PC-9 (cell line): ENCODE measurements at regions not wholly inside any gene's neighbourhood (a gene's known extent, or its start where the extent isn't known, plus 50 kb on each side); places are given as distances from the start of the nearest gene placed in this dataset.

Source experiments
- BruUV-seq: library from RNA; stranded (reverse); fragments of 400-500 nt; replicated peaks from 2 replicates; lab custom pipeline; 2021; lab: Mats Ljungman, UMichigan
- CTCF ChIA-PET: fragments of 300-600 bp; sonication (Branson Sonifier 250); formaldehyde crosslinking; loops from one replicate; lab custom pipeline; 2022; ENCODE audit warnings: antibody characterized with exemption; lab: Charles Lee
- POLR2A ChIA-PET: fragments of 300-600 bp; sonication (Branson Sonifier 250); formaldehyde crosslinking; loops from one replicate; lab custom pipeline; 2022; ENCODE audit warnings: antibody characterized with exemption; ENCODE audit not compliant: unreplicated experiment; lab: Charles Lee
- DNase-seq, 2 experiments: peaks; one replicate each; pipeline versions ENCODE4 v3.0.0 to v3.0.0-alpha.2; 2015 to 2022; ENCODE audit warnings: mixed read lengths in 1 of 2
- H2AFZ ChIP-seq: fragments of 200-600 bp; sonication (generic); 2 replicates; pipeline ENCODE4 v1.8.1; 2017; ENCODE audit warnings: antibody characterized with exemption
- H3F3A ChIP-seq: fragments of 200-600 bp; sonication (generic); 2 replicates; pipeline ENCODE4 v1.8.1; 2017; ENCODE audit warnings: antibody characterized with exemption, mild to moderate bottlenecking, low read depth; ENCODE audit not compliant: insufficient read depth
- H3K27ac ChIP-seq: fragments of 200-600 bp; sonication (generic); 2 replicates; pipeline ENCODE4 v1.6.1; 2016; ENCODE audit warnings: mixed run types
- H3K27me3 ChIP-seq: fragments of 200-600 bp; sonication (generic); 2 replicates; pipeline ENCODE4 v1.6.1; 2016; ENCODE audit warnings: low read depth, mixed run types; ENCODE audit not compliant: insufficient read depth
- H3K36me3 ChIP-seq: fragments of 200-600 bp; sonication (generic); 2 replicates; pipeline ENCODE4 v1.6.1; 2016; ENCODE audit warnings: low read depth, mixed run types
- H3K4me1 ChIP-seq: fragments of 200-600 bp; sonication (generic); replicated peaks from 2 replicates; pipeline ENCODE4 v1.6.1; 2016; ENCODE audit warnings: mixed run types; ENCODE audit not compliant: insufficient read depth
- H3K4me2 ChIP-seq: fragments of 200-600 bp; sonication (generic); 2 replicates; pipeline ENCODE4 v1.6.1; 2017; ENCODE audit warnings: mixed run types
- H3K4me3 ChIP-seq: fragments of 200-600 bp; sonication (generic); 2 replicates; pipeline ENCODE4 v1.6.1; 2016; ENCODE audit warnings: mixed run types
- H3K79me2 ChIP-seq: fragments of 200-600 bp; sonication (generic); 2 replicates; pipeline ENCODE4 v1.6.1; 2017; ENCODE audit warnings: low read depth, mixed run types
- H3K9me2 ChIP-seq: fragments of 200-600 bp; sonication (generic); 2 replicates; pipeline ENCODE4 v1.8.1; 2017; ENCODE audit warnings: mild to moderate bottlenecking; ENCODE audit not compliant: insufficient read depth
- H3K9me3 ChIP-seq: fragments of 200-600 bp; sonication (generic); 2 replicates; pipeline ENCODE4 v1.8.1; 2016; ENCODE audit warnings: low read depth; ENCODE audit not compliant: insufficient read depth
- H4K20me1 ChIP-seq: fragments of 200-600 bp; sonication (generic); 2 replicates; pipeline ENCODE4 v1.8.1; 2017; ENCODE audit not compliant: insufficient read depth
- CTCF ChIP-seq: fragments of 200-600 bp; sonication (generic); conservative IDR thresholded peaks from 2 replicates; pipeline ENCODE4 v1.6.1; 2017; ENCODE audit warnings: mixed run types, antibody characterized with exemption, mild to moderate bottlenecking, moderate library complexity
- EZH2 ChIP-seq: fragments of 200-600 bp; sonication (generic); IDR thresholded peaks from 2 replicates; pipeline ENCODE4 v1.8.0; 2017; ENCODE audit warnings: antibody characterized with exemption, low read depth
- intact Hi-C: fragments of 100-400 bp; cut with micrococcal nuclease; formaldehyde crosslinking; loops from one replicate; pipeline ENCODE4 v1.10.0; 2022; ENCODE audit not compliant: unreplicated experiment

GRCh38 chrX:87067795-87068369 is 449.7 kb upstream of the KLHL4 start:
- no peak overlapping the region for H3K27ac ChIP-seq
- H3K4me3 ChIP-seq, result no peak overlapping the region
- BruUV-seq, result no TSS peak
- no peaks in the 10 kb centered on the region for H3K4me1 ChIP-seq
- no peaks in the 10 kb centered on the region for H3F3A ChIP-seq
- CTCF ChIA-PET, result no interaction called here
- DNase-seq, result no peak
- H3K36me3 ChIP-seq, result no peaks in the 10 kb centered on the region
- H2AFZ ChIP-seq, result no peak overlapping the region
- intact Hi-C loops, result no loop called here
- no peak for TF ChIP-seq CTCF
- no peak for TF ChIP-seq EZH2
- H4K20me1 ChIP-seq, result no peaks in the 10 kb centered on the region
- H3K9me3 ChIP-seq, result no peaks in the 10 kb centered on the region
- H3K27me3 ChIP-seq, result no peaks in the 10 kb centered on the region
- POLR2A ChIA-PET, result no interaction called here
- H3K9me2 ChIP-seq, result no peaks in the 10 kb centered on the region
- no peak overlapping the region for H3K4me2 ChIP-seq
- no peaks in the 10 kb centered on the region for H3K79me2 ChIP-seq

DNA sequence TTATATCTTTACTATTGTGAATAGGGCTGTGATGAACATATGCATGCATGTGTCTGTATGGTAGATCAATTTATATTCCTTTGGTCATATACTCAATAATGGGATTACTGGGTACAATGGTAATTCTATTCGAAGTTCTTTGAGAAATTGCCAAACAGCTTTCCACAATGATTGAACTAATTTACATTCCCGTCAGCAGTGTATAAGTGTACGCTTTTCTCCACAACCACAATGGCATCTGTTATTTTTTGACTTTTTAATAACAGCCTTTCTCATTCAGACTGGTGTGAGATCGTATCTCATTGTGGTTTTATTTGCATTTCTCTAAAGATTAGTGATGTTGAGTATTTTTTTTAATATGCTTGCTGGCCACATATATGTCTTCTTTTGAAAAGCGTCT is 439.4 kb upstream of the KLHL4 start:
- Histone ChIP-seq H3K36me3 (no peaks in the 10 kb centered on the region), H2AFZ (no peak overlapping the region), H3K79me2 (no peaks in the 10 kb centered on the region), H3K9me3 (no peaks in the 10 kb centered on the region), H3K4me3 (no peak overlapping the region), H4K20me1 (no peaks in the 10 kb centered on the region), H3K4me1 (no peaks in the 10 kb centered on the region), H3K27ac (no peak overlapping the region), H3F3A (no peaks in the 10 kb centered on the region), H3K9me2 (no peaks in the 10 kb centered on the region), H3K4me2 (no peak overlapping the region), H3K27me3 (no peaks in the 10 kb centered on the region)
- no TSS peak for BruUV-seq
- TF ChIP-seq CTCF (no peak), EZH2 (no peak)
- DNase-seq, result no peak
- CTCF ChIA-PET, result no interaction called here
- POLR2A ChIA-PET, result no interaction called here
- intact Hi-C loops, result no loop called here

GRCh38 chrX:87098477-87098876 is 419.1 kb upstream of the KLHL4 start:
- no TSS peak for BruUV-seq
- Histone ChIP-seq H3K9me3 (no peaks in the 10 kb centered on the region), H3K79me2 (no peaks in the 10 kb centered on the region), H3K36me3 (no peaks in the 10 kb centered on the region), H3K9me2 (no peaks in the 10 kb centered on the region), H3K27ac (no peak overlapping the region), H3K4me2 (no peak overlapping the region), H4K20me1 (no peaks in the 10 kb centered on the region), H3K4me1 (no peaks in the 10 kb centered on the region), H3K27me3 (no peaks in the 10 kb centered on the region), H2AFZ (no peak overlapping the region), H3K4me3 (no peak overlapping the region), H3F3A (no peaks in the 10 kb centered on the region)
- ChIA-PET CTCF (no interaction called here), POLR2A (no interaction called here)
- no peak for DNase-seq
- intact Hi-C loops, result no loop called here
- TF ChIP-seq EZH2 (no peak), CTCF (no peak)
